Adrenal gland (tissue), 9 donors: ENCODE measurements at regions not wholly inside any gene's neighbourhood (a gene's known extent, or its start where the extent isn't known, plus 50 kb on each side); places are given as distances from the start of the nearest gene placed in this dataset.

ENCODE experiments used
- DNase-seq, 7 donors: peaks; one replicate each; pipeline ENCODE4 v3.0.0-alpha.2; 2019 to 2020
- H3K27ac ChIP-seq, 5 donors: fragments of 200-600 bp; sonication (generic) in 4 of 5; 1 replicate in 3 of 5; 2 replicates in 2 of 5; pipeline versions ENCODE4 v1.5.1 to v1.8.0; 2016 to 2020; ENCODE audit warnings: mild to moderate bottlenecking in 1 of 5
- H3K27me3 ChIP-seq: fragments of 200-600 bp; 2 replicates; pipeline ENCODE4 v1.8.0; 2021
- H3K36me3 ChIP-seq, 2 donors: fragments of 200-600 bp; replicated peaks in 1 of 2; 1 replicate in 1 of 2; 2 replicates in 1 of 2; pipeline versions ENCODE4 v1.5.1 to v1.8.0; 2018 to 2022
- H3K4me1 ChIP-seq, 2 donors: fragments of 200-600 bp; replicated peaks in 1 of 2; 1 replicate in 1 of 2; 2 replicates in 1 of 2; pipeline versions ENCODE4 v1.5.1 to v1.8.0; 2018 to 2021
- H3K4me3 ChIP-seq, 4 donors: fragments of 200-600 bp; sonication (generic) in 3 of 4; one replicate each; pipeline ENCODE4 v1.5.1; 2016 to 2018
- H3K9me3 ChIP-seq, 3 donors: fragments of 200-600 bp; sonication (generic) in 1 of 3; replicated peaks in 1 of 3; 1 replicate in 2 of 3; 2 replicates in 1 of 3; pipeline versions ENCODE4 v1.5.1 to v1.8.0; 2016 to 2021
- POLR2A ChIP-seq, 2 donors: fragments of 450-650 bp; IDR thresholded peaks; one replicate each; pipeline ENCODE4 v1.6.1; 2017; ENCODE audit warnings: antibody characterized with exemption in 2 of 2, mild to moderate bottlenecking in 2 of 2, moderate library complexity in 1 of 2
- WGBS, 4 donors: extraction: QIAGEN DNeasy Blood & Tissue Kit in 2 of 4; methylation state at CpG; one replicate each; pipeline versions ENCODE4 v1.1.5 to v1.1.7; 2013 to 2017; 5-methylcytosine and 5-hydroxymethylcytosine counted together
- intact Hi-C, 2 donors: fragments of 100-400 bp; cut with DNase I; formaldehyde crosslinking; loops; one replicate each; pipeline versions ENCODE4 v1.14.1 to v1.15.0; 2022 to 2023
- TF ChIP-seq, protein P1 (sequence below), 6 experiments: fragments of 450-650 bp in 4 of 6; fragments of 200-600 bp in 2 of 6; sonication (generic) in 1 of 6; IDR thresholded peaks; 1 replicate in 5 of 6; 2 replicates in 1 of 6; pipeline versions ENCODE4 v1.5.1 to v1.8.0; 2016 to 2021; ENCODE audit warnings: antibody characterized with exemption in 6 of 6, mild to moderate bottlenecking in 2 of 6, moderate library complexity in 1 of 6
- donor health status: healthy with polysubstance abuse.
- donor health status: Bipolar disorder and iron deficiency.
- donor health status: DM: yes; HTN: yes; CAD: no.
- donor health status: DM: no; HTN: no; CAD: no.
- donor health status: DM: no; HTN: no; CAD: no.

DNA sequence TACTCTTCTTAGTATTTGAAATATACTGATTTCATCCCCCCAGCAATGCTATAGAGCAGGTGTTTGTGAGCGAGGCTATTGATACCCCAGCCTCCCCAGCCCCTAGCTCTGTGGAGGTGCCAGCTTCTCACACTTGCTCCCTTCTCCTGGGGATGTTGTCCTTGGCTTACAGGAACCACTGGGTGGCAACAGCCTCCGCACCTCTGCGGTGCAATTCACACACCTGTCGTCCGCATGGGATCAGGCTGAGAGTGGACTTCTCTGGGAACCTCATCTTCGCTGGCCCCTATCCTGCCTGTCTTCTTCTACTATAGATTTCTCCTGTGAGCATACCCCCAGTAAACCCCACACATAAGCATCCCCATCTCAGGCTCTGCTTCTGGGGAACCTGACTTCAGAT, 103.9 kb upstream of the SLC6A11 start:
- DNase-seq, result no peak
- H3K27me3 ChIP-seq, result peaks cover 26% of the 10 kb centered on the region
- no peak for TF ChIP-seq POLR2A (IDR thresholded peaks at IDR 0.05)
- TF ChIP-seq, protein P1, sequence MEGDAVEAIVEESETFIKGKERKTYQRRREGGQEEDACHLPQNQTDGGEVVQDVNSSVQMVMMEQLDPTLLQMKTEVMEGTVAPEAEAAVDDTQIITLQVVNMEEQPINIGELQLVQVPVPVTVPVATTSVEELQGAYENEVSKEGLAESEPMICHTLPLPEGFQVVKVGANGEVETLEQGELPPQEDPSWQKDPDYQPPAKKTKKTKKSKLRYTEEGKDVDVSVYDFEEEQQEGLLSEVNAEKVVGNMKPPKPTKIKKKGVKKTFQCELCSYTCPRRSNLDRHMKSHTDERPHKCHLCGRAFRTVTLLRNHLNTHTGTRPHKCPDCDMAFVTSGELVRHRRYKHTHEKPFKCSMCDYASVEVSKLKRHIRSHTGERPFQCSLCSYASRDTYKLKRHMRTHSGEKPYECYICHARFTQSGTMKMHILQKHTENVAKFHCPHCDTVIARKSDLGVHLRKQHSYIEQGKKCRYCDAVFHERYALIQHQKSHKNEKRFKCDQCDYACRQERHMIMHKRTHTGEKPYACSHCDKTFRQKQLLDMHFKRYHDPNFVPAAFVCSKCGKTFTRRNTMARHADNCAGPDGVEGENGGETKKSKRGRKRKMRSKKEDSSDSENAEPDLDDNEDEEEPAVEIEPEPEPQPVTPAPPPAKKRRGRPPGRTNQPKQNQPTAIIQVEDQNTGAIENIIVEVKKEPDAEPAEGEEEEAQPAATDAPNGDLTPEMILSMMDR (IDR thresholded peaks at IDR 0.05), result no peak
- no peak overlapping the region for H3K27ac ChIP-seq
- no peaks in the 10 kb centered on the region for H3K9me3 ChIP-seq
- no peaks in the 10 kb centered on the region for H3K36me3 ChIP-seq
- 55 to 80% (median 63%) methylated on average over 6 of the region's 6 CpGs for WGBS, 4 donors
- H3K4me3 ChIP-seq, result no peak overlapping the region
- intact Hi-C loops, result no loop called here
- H3K4me1 ChIP-seq, result no peaks in the 10 kb centered on the region

DNA sequence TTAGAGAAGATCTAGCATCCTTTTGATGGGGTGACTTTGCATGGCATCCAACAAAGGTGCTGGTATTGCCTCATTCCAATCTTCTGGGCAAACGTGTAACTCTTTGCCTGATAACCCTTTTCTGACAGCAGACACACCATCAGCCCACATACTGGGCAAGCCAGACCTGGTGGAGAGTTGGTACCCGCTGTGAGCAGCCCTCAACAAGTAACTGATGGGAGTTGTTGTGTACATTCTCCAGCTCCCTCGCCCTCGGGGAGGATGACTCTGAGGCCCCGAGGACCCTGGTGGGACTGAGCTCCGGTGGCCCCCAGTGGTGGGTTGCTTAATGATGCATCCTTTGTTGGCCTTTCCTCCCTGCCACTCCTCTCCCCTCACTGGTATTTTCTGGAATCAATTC, 102.4 kb upstream of the SLC6A11 start:
- TF ChIP-seq, protein P1 (IDR thresholded peaks at IDR 0.05), result no peak
- TF ChIP-seq POLR2A (IDR thresholded peaks at IDR 0.05), result no peak
- 54 to 63% (median 55%) methylated on average over 6 of the region's 6 CpGs for WGBS, 4 donors
- no peak overlapping the region for H3K4me3 ChIP-seq
- no peaks in the 10 kb centered on the region for H3K9me3 ChIP-seq
- intact Hi-C loops, result no loop called here
- no peaks in the 10 kb centered on the region for H3K4me1 ChIP-seq
- H3K27me3 ChIP-seq, result peaks cover 13% of the 10 kb centered on the region
- no peaks in the 10 kb centered on the region for H3K36me3 ChIP-seq
- H3K27ac ChIP-seq, result no peak overlapping the region
- DNase-seq, result no peak

DNA sequence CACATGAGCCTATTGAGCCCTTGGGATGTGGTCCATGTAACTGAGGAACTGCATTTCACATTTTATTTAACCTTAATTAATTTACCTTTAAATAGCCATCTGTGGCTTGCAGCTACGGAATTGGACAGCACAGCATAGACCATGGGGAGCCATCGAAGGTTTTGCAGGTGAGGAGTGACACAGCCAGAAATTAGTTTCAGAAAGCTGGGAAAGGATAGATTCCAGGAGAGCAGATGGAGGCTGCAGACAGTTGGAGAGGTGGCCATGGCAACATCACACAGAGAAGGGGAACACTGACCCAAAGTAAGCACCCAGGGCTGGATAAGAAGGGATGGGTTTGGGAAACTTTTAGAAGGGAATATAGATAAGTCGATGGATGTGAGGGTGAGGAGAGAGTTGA, 100.1 kb upstream of the SLC6A11 start:
- Histone ChIP-seq H3K4me3 (no peak overlapping the region), H3K27ac (no peak overlapping the region), H3K4me1 (no peaks in the 10 kb centered on the region), H3K36me3 (no peaks in the 10 kb centered on the region), H3K27me3 (peaks cover 7% of the 10 kb centered on the region), H3K9me3 (no peaks in the 10 kb centered on the region)
- intact Hi-C loops, result no loop called here
- TF ChIP-seq, protein P1 (IDR thresholded peaks at IDR 0.05), result no peak
- no peak for TF ChIP-seq POLR2A (IDR thresholded peaks at IDR 0.05)
- no peak for DNase-seq
- WGBS, 4 donors, result 78 to 89% (median 82%) methylated on average over 3 of the region's 3 CpGs

DNA sequence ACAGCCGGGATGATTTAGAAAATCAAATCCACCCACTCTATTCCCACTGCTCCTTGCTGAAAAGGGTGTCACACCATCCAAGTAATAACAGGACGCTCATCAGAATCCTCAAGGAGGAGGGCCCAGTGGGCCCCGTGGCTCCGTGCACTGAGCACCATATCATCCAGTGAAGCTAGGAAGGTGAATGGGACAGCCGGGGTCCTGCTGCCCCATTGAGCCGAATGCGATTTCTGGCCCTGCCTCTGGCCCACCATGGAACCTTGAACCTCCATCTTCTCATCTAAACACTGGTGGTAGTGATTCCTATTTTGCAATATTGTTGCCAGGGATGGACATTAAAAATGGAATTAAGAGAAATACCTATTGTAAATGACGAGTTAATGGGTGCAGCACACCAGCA, 99.1 kb upstream of the SLC6A11 start:
- TF ChIP-seq POLR2A (IDR thresholded peaks at IDR 0.05), result no peak
- TF ChIP-seq, protein P1 (IDR thresholded peaks at IDR 0.05), result no peak
- H3K27me3 ChIP-seq, result peaks cover 7% of the 10 kb centered on the region
- H3K4me3 ChIP-seq, result no peak overlapping the region
- no peaks in the 10 kb centered on the region for H3K4me1 ChIP-seq
- H3K9me3 ChIP-seq, result no peaks in the 10 kb centered on the region
- no peaks in the 10 kb centered on the region for H3K36me3 ChIP-seq
- no peak for DNase-seq
- 65 to 86% (median 84%) methylated on average over 8 of the region's 8 CpGs for WGBS, 4 donors
- intact Hi-C loops, result no loop called here
- H3K27ac ChIP-seq, result no peak overlapping the region
